OCI-LY7 (cell line): ENCODE measurements at regions not wholly inside any gene's neighbourhood (a gene's known extent, or its start where the extent isn't known, plus 50 kb on each side); places are given as distances from the start of the nearest gene placed in this dataset.

Experiments
- EZH2phosphoT487 ChIP-seq: fragments of 200-600 bp; sonication (generic); IDR thresholded peaks from 2 replicates; pipeline ENCODE4 v1.6.1; 2018; ENCODE audit warnings: low read depth, borderline replicate concordance, mild to moderate bottlenecking, mixed run types, antibody characterized with exemption, low read length, moderate library complexity, mixed read lengths
- TF ChIP-seq, protein P1 (sequence below): fragments of 200-600 bp; sonication (generic); conservative IDR thresholded peaks from 2 replicates; pipeline ENCODE4 v1.5.1; 2014; ENCODE audit warnings: mild to moderate bottlenecking, antibody characterized with exemption, low read length, moderate library complexity, mixed read lengths

DNA sequence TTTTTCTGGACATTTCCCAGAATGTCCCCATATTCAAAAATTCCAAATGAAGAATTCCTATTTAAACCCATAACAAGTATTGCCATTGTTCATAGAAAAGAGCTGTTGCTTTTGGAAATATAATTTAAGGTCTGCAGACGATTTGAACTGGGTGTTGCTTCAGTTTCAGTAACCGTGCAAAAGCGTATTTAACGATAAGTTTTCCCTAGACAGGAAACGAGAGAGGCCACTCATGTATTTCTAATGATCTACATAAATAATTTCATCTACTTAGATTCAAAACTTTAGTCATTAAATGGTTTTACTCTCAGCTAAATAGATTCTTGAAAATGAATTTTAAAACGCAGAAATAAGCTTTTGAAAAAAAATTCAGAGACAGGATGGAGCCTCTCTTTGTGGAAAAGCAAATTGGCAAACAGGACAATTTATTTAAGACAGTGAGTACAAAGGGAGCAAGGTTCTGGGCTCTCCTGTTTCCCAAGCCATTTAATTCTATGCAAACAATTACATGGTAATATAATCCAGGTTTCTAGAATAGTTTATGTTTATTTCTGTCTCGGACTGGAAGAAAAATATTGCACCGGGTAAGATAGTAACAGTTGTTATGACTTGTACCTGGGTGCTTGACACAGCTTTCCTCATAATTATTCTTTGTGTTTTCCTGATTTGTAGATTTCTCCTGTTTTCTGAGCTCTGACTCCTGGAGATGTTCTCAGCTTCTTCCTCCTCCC lies 263.0 kb downstream of the BAMBI start:
- TF ChIP-seq, protein P1, sequence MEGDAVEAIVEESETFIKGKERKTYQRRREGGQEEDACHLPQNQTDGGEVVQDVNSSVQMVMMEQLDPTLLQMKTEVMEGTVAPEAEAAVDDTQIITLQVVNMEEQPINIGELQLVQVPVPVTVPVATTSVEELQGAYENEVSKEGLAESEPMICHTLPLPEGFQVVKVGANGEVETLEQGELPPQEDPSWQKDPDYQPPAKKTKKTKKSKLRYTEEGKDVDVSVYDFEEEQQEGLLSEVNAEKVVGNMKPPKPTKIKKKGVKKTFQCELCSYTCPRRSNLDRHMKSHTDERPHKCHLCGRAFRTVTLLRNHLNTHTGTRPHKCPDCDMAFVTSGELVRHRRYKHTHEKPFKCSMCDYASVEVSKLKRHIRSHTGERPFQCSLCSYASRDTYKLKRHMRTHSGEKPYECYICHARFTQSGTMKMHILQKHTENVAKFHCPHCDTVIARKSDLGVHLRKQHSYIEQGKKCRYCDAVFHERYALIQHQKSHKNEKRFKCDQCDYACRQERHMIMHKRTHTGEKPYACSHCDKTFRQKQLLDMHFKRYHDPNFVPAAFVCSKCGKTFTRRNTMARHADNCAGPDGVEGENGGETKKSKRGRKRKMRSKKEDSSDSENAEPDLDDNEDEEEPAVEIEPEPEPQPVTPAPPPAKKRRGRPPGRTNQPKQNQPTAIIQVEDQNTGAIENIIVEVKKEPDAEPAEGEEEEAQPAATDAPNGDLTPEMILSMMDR: no peak
- no peak for TF ChIP-seq EZH2phosphoT487
